PFSK-1 (cell line): ENCODE measurements at regions not wholly inside any gene's neighbourhood (a gene's known extent, or its start where the extent isn't known, plus 50 kb on each side); places are given as distances from the start of the nearest gene placed in this dataset.

Experiments
- FOXP2 ChIP-seq: optimal IDR thresholded peaks from 2 replicates; pipeline ENCODE3; 2011; ENCODE audit warnings: borderline replicate concordance, control low read depth, inconsistent platforms; ENCODE audit not compliant: insufficient read depth; ENCODE audit errors: extremely low read length, extremely low read depth
- POLR2AphosphoS5 ChIP-seq: IDR thresholded peaks from 2 replicates; pipeline ENCODE4 v1.6.1; 2012; ENCODE audit warnings: low read depth, mild to moderate bottlenecking, control low read depth, low read length, moderate library complexity
- SIN3A ChIP-seq: IDR thresholded peaks from 2 replicates; pipeline ENCODE4 v1.6.1; 2012; ENCODE audit warnings: mild to moderate bottlenecking, low read length, moderate library complexity, borderline replicate concordance; ENCODE audit not compliant: insufficient read depth
- TAF1 ChIP-seq: IDR thresholded peaks from 2 replicates; pipeline ENCODE4 v1.6.1; 2012; ENCODE audit warnings: low read length, control low read depth, borderline replicate concordance; ENCODE audit not compliant: insufficient read depth
- TF ChIP-seq, protein P1 (sequence below), 2 experiments: IDR thresholded peaks; 2 replicates each; pipeline versions ENCODE4 v1.6.1 to v1.8.0; 2011 to 2012; ENCODE audit warnings: low read depth in 2 of 2, low read length in 2 of 2, control low read depth in 1 of 2, inconsistent platforms in 1 of 2, mild to moderate bottlenecking in 1 of 2, moderate library complexity in 1 of 2; ENCODE audit not compliant: insufficient read depth in 1 of 2

DNA sequence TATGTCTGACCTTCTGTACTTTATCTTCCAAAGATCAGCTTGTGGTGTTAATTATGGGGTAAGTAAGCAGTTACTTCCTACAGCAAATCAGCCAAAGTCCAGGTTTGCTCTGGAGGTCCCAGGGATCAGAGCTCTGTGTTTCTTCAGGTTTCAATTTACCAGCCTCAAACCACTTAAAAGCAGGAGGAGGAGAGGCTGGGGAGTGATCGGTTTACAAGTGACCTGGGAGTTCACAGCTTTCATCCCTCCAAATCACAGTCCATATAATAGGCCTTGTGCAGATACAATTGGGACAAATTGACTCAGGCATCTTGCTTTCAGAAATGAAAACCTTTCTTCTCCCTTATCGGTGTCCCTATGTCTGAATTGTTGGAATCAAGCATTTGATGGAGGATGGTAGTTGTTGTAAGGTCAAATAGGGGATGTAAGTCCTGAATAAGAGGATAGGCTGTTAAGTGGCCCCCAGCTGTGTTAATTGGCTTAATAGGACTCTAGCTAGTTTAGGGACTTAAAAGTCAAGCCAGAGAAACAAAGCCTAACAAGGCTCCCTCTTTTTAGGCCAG is 188.0 kb upstream of the NT5C1B start:
- no peak for TF ChIP-seq SIN3A
- TF ChIP-seq TAF1 = no peak
- TF ChIP-seq, protein P1, sequence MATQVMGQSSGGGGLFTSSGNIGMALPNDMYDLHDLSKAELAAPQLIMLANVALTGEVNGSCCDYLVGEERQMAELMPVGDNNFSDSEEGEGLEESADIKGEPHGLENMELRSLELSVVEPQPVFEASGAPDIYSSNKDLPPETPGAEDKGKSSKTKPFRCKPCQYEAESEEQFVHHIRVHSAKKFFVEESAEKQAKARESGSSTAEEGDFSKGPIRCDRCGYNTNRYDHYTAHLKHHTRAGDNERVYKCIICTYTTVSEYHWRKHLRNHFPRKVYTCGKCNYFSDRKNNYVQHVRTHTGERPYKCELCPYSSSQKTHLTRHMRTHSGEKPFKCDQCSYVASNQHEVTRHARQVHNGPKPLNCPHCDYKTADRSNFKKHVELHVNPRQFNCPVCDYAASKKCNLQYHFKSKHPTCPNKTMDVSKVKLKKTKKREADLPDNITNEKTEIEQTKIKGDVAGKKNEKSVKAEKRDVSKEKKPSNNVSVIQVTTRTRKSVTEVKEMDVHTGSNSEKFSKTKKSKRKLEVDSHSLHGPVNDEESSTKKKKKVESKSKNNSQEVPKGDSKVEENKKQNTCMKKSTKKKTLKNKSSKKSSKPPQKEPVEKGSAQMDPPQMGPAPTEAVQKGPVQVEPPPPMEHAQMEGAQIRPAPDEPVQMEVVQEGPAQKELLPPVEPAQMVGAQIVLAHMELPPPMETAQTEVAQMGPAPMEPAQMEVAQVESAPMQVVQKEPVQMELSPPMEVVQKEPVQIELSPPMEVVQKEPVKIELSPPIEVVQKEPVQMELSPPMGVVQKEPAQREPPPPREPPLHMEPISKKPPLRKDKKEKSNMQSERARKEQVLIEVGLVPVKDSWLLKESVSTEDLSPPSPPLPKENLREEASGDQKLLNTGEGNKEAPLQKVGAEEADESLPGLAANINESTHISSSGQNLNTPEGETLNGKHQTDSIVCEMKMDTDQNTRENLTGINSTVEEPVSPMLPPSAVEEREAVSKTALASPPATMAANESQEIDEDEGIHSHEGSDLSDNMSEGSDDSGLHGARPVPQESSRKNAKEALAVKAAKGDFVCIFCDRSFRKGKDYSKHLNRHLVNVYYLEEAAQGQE (IDR thresholded peaks at IDR 0.05; ENCODE audit: insufficient read depth in 1 of 2, low read depth in 2 of 2, low read length in 2 of 2) = no peak
- no peak for TF ChIP-seq POLR2AphosphoS5
- TF ChIP-seq FOXP2 = no peak

DNA sequence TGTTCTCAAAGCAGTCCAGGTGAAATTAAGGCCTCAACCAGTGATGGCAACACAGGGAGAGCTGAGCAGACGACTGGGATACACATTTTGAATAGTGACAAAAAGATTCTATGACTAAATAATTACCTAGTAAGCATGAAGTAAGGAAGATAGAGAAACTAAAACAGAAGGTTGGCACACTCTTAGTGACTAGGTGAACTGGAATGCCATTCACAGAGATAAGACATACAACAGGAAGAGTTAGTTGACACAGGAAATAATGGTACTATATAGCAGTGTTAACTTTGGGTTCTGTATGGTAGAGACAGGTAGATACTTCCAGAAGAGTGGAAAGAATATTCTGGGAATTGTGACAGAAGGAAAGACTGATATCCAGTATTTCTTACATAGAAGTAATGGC is 181.8 kb upstream of the NT5C1B start:
- TF ChIP-seq SIN3A = no peak
- no peak for TF ChIP-seq TAF1
- TF ChIP-seq FOXP2 = no peak
- TF ChIP-seq, protein P1 (IDR thresholded peaks at IDR 0.05; ENCODE audit: insufficient read depth in 1 of 2, low read depth in 2 of 2, low read length in 2 of 2) = no peak
- no peak for TF ChIP-seq POLR2AphosphoS5

DNA sequence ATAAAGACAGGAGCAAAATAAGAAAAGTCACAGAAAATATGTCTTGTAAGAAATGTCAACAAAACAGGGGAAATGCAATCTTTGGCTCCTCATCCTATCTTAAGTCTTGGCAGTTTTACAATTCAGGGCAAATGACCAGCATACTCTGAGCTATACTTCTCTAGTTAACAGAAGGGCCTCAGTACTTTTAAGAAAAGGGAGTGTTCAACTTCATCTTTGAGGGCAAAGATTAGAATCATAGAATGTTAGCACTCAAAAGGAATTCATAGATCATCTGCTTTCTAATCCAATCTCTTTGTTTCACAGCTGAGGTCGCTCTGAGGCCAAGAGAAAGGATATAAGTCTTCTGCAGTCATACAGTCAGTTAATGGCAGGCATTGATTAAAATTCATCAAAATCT is 174.0 kb upstream of the NT5C1B start:
- no peak for TF ChIP-seq POLR2AphosphoS5
- TF ChIP-seq FOXP2 = no peak
- TF ChIP-seq, protein P1 (IDR thresholded peaks at IDR 0.05; ENCODE audit: insufficient read depth in 1 of 2, low read depth in 2 of 2, low read length in 2 of 2) = no peak
- TF ChIP-seq TAF1 = no peak
- TF ChIP-seq SIN3A = no peak

DNA sequence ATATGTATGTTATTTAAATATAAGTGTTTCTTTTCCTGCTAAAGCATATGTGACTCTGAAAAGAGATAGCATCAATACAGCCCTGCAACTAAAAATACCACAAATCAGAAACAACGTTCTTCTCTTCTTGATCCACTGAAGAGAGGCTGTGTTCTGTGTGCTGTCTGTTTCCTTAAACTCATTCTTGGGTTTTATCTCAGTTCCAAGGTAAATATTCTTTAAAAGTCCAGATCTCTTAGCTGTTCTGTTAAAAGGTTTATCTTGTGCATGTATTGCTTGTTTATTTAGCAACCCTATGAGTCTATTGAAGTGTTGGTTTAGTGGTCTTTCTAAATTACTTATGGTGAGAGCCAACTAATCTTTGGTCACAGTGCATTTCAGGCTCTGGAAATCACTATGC is 173.3 kb upstream of the NT5C1B start:
- TF ChIP-seq TAF1 = no peak
- TF ChIP-seq SIN3A = no peak
- no peak for TF ChIP-seq POLR2AphosphoS5
- TF ChIP-seq, protein P1 (IDR thresholded peaks at IDR 0.05; ENCODE audit: insufficient read depth in 1 of 2, low read depth in 2 of 2, low read length in 2 of 2) = no peak
- no peak for TF ChIP-seq FOXP2
